NCI-H1417 (cell line): ENCODE measurements at regions not wholly inside any gene's neighbourhood (a gene's known extent, or its start where the extent isn't known, plus 50 kb on each side); places are given as distances from the start of the nearest gene placed in this dataset.

Experiments used
- DNase-seq, 3 experiments: peaks; one replicate each; lab custom pipeline; 2025; lab: John Stamatoyannopoulos, UW

DNA sequence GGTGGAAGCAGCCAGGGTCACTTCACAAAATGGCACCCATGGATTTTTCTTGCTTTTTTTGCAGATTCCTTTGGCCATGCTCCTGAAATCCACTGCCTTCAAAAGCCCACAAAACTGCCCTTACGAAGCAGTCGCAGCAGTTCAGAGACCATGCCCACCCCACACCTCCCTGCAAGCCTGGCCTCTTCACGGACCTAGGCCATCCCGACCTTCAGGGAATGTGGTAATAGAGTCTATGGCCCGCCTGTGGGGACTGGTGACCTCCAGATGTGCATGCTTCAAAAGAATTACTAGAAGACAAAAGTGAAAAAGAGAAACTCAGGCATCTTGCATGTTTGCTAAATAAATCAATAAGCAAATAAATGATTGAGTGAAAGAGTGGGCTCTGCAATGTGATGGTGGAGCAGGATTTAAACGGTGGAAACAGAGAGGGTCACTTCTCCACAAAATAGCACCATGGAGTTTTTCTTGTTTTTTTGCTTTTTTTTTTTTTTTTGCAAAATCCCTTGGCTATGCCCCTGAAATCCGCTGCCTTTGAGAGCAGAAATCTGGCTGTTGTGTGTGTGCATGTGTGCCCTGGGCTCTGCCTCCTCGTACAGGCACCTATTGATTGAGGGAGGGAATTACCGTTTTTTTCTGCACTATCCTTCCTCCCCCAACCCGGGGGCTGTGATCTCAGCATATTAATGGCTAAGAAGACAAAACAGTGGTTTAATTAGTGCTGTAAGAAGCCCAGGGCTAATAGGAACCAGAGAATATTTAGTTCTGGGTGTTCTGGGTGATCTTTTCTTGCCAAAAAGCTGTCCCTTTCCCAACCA lies 107.4 kb downstream of the PXDC1 start:
- peak in 2 of 3 experiments; percentile 40 to 62 for DNase-seq

DNA sequence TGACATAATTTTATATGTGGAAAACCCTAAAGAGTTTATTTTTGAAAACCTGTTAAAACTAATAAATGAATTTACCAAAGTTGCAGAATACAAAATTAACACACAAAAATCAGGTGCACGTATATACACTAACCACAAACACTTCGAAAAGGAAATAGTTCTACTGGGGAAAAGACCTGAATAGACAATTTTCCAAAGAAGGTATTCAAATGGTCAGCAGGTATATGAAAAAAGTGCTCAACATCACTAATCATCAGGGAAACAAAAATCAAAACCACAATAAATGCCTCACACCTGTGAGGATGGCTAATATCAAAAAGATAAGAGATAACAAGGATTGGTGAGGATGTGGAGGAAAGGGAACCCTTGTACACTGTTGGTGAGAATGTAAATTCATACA lies 110.6 kb downstream of the PXDC1 start:
- DNase-seq: no peak

DNA sequence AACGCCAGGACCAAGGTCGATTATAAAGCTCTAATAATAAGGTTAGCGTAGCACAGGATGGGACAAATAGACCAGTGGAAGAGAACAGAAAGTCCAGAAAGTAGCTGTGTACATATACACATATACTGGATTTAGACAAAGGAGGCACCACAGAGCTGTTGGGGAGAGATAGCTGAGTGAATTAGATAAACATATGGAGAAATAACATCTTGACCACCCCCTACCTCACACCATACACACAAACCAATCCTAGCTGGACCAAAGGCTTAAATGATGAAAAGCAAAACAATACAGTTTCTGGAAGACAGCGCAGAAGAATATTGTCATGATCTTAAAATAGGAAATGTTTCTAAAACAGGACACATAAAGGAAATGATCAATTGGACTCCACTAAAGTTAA lies 112.9 kb downstream of the PXDC1 start:
- DNase-seq: no peak

DNA sequence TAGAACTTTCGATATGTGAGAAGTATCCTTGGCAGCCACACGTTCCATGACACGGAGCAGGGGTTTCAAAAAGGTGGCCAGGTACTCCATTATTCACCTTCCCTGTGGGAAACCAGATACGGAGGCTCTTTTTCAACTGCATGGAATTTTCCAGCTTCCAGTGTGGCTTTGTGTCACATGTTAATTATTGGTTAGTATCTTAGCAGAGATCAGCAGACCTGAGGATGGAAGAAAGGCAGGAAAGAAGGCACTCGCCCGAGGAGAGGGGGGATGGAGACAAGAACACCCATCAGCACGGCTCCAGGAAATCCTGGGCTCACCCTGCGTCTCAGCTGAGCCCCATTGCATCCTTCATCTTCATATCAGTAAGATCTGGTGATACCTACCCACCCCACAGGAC lies 115.5 kb downstream of the PXDC1 start:
- no peak for DNase-seq

DNA sequence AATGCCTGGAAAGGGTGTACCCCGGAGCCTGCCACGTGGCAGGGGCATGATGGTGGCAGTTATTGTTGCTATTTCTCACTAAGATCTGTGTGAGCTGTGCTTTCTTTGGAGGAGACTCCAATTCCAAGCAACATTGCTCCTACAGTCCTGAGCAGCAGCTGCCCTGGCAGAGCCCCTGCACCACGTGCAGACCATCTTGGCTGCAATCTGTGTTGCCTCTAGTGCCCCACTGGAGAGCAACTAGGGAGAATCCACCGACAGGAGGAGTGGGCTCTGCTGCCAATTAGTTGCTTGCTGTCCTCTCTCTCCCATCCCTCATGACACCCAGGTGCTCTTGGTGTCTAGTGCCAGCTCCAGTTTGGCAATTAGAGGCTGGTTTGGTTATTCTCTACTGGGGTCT lies 116.0 kb downstream of the PXDC1 start:
- DNase-seq: no peak

DNA sequence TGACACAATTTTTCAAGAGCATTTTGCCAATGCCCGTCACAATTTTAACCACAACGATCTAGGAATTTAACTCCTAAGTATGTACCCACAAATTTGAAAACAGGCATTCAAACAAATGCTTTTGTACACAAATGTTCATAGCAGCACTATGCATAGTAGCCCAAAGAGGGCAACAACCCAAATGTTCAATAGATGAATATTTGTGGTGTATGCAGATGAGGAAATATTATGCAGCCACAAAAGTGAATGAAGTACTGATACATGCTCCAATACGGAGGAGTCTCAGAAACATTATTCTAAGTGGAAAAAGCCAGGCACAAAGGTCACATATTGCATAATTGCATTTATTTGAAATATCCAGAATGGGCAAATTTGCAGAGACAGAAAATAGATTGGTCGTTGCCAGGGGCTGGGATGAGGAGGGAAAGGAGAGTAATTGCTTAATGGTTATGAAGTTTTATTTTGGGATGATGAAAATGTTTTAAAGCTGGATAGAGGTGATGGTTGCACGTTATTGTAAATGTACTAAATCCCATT lies 117.2 kb downstream of the PXDC1 start:
- DNase-seq: no peak

DNA sequence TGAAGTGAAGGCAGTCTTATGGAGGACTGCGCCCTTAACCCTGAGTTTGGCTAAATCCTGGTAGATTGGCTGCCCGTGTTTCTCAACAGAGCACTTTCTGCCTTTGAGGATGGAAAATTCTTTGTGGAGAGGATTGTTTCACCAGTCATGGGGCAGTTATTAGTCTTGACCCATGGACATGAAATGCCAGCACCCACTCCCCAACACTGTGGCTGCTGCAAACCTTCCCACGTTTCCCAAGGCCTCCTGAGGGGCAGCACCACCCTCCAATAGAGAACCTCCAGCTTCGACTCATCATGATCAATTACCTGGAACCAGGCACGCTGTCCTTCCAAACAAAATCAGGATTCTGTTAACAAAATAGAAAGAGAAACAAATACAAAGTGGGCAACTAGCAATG lies 117.8 kb downstream of the PXDC1 start:
- no peak for DNase-seq

DNA sequence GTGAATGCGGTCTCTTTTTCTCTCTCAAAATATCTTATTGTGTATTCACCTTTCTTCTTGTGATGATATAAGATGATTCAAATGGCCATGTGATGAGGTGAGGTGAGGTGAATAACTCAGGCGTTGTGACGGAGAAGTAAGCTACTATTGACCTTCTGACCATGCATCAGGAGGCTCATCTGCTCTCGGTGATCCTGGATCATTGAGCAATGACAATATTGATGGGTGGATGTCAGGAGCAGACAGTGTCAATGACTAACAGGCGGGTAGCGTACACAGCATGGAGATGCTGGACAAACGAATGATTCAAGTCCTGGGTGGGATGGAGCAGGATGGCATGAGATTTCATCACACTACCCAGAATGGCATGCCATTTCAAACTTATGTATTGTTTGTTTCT lies 119.6 kb downstream of the PXDC1 start:
- no peak for DNase-seq

DNA sequence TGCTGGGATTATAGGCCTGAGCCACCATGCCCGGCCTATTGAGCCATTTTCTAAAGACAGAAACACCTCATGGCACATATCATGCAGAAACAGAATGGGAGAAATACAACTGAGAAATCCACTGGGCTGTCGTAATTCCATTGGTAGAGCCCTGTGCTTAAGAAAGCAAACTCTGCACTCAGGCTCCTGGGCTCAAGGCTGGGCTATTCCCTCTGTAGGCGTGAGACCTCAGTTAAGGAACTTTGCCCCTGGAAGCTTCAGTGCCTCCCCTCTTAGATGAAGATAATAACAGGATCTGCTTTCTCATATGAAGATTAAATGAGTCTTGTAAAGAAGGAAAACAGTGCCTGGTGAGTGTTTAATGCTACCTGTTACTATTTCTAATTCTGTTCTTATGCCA lies 120.3 kb downstream of the PXDC1 start:
- DNase-seq: no peak

DNA sequence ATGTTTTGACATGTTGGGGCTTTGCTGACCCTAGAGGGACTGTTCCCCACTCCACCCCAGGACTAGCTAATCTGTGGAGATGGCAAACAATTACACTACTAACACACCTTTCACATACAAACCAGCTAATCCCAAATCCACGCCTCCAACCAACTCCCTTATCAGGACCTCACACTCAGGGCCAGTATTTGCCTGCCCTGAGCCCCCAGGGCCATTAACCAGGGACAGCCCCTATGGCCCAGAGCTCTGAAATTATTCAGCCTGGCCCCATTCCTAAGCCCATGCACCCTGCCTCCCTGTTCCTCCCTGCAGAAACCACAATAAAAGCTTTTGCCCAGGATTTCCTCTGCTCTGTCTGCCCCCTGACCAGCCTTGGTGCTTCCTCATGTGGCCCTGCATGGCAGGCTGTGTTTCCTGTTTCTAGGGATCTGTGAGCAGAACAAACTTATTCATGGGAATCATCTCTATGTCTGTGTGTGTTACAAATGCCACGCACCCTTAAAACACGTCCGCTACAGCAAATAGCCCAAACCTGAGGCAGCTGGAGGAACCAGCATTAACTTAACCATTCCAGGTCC lies 121.2 kb downstream of the PXDC1 start:
- DNase-seq: no peak

DNA sequence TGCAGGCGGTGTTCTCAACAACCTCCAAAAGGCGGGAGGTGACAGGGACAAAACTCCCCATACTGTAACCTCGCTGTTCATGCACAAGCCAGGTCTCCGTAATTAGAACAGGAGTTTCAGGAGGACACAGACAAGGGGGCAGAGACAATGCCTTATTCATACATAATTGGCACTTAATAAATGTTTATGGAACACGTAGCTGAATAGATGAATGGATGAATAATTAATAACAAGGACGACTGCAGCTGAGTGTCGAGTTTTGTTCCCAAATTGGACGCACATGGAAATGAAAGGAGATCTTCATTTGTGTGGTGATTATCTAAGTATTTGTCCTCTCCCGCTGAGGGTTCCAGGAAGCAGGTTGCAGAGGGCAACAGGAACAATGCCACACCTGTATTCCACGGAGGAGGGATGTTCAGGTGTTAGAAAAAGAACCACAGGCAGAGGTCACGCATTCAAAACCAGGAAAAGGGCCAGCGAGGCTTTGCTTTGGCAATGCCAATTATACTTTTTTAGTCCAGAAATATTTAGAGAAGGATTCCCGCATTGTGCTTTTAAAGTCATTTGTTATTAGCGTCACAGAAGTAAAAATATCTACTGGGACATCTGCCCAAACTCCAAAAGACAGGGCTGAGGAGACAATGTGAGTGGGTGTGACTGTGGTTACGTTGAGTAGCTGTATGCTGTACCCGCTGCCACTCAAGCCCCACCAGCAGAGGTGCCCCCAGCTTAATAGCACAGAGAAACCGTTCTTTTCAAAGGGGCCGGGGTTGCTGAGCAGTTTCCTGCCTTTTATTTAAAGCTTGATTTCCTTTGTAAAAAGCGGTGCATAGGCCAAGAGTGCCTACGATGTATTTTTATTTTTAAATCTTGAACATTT lies 123.3 kb downstream of the PXDC1 start:
- peak; percentile 33 to 99 (median 89) for DNase-seq

DNA sequence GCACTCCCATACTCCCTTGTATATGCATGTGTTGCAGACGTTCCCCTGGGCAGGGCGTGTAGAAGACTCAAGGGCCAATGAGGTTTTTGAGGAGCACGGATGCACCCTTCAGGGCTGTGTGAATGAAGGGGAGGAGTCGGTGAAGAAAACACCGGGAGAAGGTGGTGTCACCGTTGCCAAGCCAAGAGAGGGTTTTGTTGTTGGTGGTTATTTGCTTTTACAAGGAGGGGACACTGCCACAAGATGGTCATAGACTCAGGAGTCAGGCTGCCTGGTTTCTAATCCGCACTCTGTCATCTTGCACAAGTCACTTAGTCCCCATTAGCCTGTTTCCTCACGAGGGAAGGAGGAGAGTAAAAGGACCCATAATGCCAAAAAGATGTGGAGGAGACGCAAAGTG lies 124.0 kb downstream of the PXDC1 start:
- DNase-seq: peak in 1 of 3 experiments; percentile 39

DNA sequence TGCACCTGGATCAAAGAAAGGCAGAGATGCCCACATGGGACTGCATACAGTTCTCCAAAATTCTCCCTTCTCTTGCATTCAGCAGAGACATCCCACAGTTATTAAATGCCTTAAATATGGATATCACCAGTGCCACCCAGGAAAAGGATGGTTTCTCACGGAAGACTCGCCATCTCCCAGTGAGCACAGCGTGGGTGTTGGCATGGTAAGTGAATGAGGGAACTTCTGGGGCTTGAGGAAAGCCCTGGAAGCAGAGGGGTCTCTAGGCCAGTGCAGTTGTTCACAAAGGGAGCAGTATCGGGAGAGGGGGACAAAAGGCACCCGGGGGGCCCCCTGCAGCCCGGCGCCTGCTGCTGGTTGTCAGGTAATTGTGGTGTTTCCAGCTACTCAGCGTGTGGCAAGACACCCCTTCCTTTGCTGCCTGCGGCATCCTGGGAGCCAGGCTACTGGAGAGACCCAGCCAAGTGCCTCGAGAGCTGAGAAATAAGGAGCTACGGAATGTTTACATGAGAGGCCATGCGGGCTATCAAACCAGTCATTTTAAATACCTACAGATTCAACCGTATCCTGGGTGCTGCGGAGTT lies 125.4 kb downstream of the PXDC1 start:
- DNase-seq: no peak

DNA sequence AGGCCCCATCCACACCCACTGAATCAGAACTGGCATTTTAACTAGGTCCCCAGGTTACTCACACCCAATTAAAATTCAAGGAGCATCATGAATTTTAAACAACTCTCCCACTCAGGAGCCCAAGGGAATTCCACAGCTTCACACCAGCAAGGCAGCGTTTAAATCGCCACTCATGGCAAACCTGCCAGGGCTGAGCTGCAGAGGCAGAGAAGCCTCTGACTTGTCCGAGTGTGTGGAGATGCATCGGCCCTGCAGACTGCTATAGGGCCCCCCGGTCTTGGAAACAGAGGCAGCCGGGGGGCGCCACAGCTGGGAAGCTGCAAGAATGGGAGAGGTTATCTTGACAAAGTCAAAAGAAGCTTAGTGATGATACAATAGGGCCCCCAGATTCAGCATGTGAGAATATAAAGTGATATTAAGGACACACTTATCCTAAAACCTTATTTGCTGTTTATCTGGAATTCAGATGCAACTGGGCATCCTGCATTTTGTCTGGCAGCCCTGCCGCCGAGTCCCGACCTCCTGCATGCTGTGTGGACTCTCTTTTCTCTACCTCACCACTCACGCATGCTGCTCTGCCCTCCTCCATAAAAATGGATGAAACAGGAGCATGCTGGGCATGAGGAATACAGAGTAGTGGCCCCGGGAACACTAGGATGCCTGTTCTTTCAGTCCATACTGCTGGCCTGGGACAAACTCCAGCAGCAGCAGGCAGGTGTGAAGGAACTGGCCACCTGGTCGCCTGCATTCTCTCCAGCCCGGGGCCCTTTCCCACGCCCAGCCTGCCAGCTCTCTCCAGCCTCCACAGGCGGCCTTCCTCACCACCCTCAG lies 126.1 kb downstream of the PXDC1 start:
- no peak for DNase-seq

DNA sequence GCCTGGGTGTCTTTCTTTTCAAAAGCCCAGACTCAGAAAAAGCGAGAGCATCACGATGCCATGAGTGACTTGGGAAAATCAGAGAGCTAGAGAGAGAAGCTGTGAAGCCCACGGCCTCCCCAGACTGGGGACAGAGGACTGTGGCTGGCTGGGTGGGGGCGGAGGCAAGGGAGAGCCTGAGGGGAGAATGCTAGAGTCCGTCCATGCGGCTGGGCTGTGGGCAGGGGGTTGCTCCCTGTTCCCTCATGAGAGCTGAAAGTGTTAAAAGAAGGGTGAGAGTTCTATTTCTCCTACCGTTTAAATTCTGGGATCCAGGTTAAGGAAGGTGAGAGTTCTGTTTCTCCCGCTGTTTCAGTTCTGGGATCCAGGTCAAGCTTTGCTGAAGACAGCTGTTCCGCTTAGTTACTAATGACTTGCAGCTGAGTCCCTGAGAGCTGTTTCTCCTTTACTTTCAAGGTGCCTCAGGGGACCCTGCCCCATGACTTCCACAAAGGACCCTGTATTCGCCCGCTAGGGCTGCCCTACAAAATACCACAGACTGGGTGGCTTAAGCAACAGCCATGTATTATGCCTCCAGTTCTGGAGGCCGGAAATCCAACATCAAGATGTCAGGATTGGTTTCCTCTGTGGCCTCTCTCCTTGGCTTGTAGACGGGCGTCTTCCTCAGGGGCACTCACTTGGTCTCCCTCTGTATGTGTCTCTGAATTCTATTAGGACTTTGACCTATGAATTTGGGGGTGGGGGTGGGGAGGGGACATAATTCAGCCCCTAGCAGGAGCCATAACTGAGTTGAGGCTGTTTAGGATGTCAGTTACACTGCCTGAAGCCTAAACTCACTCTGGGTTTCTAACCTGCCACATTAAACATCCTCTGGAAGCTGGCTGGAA lies 127.0 kb downstream of the PXDC1 start:
- peak in 2 of 3 experiments; percentile 7 to 14 for DNase-seq

DNA sequence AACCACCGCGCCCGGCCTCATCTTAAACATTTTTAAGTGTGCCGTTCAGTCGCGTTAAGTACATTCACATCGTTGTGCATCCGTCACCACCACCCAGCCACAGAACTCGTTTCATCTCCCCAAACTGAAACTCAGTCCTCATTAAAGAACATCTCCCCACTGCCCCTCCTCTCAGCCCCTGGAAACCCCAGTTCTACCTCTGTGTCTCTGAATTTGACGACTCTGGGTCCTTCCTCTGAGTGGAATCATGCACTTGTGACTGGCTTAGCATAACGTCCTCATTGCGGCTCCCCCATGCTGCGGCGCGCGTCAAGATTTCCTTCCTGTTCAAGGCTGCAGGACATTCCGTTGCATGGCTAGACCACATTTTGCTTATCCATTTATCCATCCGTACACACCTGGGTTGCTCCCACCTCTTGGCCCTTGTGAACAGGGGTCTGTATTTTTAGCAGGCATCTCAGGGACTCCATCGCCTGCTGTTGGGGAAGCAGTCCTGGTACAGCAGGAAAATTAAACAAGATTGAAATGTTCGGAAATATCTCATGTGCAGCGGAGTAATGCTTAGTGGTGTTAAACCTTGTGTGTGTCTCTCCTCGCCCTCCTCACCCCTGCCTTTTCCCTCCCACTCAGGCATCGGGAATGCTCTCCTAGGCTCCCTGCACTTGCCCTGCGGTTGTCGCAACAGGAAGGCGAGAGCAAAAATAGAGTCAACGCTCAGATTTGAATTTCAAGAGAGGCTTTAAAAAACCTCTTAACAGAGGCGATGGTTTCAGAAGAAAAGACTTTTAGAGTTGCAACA lies 127.9 kb downstream of the PXDC1 start:
- DNase-seq: peak in 1 of 3 experiments; percentile 55

DNA sequence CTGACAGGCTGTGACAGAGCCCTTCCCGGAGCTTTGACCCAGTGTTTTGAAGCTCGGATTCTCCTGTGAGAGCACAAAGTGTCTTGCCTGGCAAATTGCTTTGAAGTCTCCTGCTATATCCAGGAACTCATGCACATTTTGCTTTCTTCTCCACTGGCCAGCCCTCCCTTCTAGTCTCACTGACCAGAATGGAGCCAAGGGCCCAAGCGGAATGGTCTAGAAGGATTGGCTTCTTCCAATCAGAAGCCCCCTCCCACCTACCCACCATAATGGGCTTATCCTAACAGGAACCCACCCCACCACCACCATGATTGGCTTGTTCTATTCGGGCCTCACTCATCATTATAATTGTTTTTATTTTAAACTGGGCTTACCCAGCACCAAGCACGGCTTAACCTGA lies 130.1 kb downstream of the PXDC1 start:
- DNase-seq: no peak

DNA sequence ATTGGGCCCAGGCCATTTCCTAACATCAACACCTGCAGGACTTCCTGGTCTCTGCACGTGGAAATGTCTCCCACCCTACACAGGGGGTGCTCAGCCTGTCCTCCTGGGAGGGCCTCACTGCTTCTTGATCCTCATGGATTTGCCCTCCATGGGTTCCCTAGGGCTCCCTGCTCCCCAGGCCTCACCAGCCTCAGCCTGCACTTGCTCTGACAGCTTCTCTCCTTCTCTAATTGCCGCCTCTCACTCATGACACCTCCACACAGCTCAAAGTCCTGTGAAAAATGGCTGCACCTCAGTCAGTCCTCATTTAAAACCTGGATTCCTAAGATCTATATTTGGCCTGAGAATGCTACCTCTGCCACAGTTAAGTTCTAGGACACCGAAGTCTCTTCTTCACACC lies 130.6 kb downstream of the PXDC1 start:
- DNase-seq: no peak

DNA sequence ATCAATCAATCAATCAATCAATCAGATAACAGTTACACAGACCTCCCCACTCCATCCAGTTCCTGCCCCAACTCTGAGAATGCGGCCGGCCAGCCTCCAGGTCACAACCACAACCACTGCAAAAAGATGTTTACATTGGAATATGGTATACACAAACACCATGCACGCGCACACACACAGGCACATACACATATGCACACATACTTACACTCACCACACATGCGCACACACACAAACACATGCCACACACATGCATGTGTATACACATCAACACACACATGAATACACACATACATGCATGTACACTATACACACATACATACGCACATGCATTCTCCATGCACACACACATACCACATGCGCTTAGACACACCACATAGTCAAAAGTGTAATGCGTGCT lies 131.1 kb downstream of the PXDC1 start:
- no peak for DNase-seq
